PC-9 (cell line): ENCODE measurements at regions not wholly inside any gene's neighbourhood (a gene's known extent, or its start where the extent isn't known, plus 50 kb on each side); places are given as distances from the start of the nearest gene placed in this dataset.

ENCODE experiments used
- CTCF ChIP-seq: fragments of 200-600 bp; sonication (generic); conservative IDR thresholded peaks from 2 replicates; pipeline ENCODE4 v1.6.1; 2017; ENCODE audit warnings: mixed run types, antibody characterized with exemption, mild to moderate bottlenecking, moderate library complexity
- EZH2 ChIP-seq: fragments of 200-600 bp; sonication (generic); IDR thresholded peaks from 2 replicates; pipeline ENCODE4 v1.8.0; 2017; ENCODE audit warnings: antibody characterized with exemption, low read depth

DNA sequence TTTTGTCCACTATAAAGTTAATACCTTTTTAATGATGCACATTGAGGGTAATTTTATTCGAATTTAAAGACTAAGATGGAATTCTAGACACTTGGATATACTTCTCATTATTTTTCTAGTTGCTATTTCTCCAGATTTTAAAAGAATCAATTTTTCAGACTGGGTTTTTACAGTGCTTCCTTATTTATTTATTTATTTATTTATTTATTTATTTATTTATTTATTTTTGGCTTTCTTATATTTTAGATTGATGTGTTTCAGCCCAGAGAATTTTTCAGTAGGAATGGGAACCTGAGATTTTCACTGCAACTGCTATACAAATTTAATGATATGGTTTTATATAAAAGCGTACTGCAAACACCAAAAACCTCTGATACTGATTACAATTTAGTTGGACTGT, 448.7 kb downstream of the ZPLD1 start:
- no peak for TF ChIP-seq CTCF
- TF ChIP-seq EZH2 = no peak
